ENCODE measurements at regions not wholly inside any gene's neighbourhood (a gene's known extent, or its start where the extent isn't known, plus 50 kb on each side); places are given as distances from the start of the nearest gene placed in this dataset.

GRCh38 chr14:47863441-47863840 lies 188.0 kb upstream of the MDGA2 start (continued):
- no peak for TF ChIP-seq PRDM2 (tag by site-specific recombination; IDR thresholded peaks at IDR 0.05; ENCODE audit: borderline replicate concordance)
- TF ChIP-seq ZNF768 (tag by site-specific recombination; IDR thresholded peaks at IDR 0.05): no peak
- no peak for TF ChIP-seq KLF9 (tag by site-specific recombination; IDR thresholded peaks at IDR 0.05; ENCODE audit: low read depth)
- TF ChIP-seq GLI4 (tag by site-specific recombination; IDR thresholded peaks at IDR 0.05): no peak
- TF ChIP-seq ZNF518A (tag by site-specific recombination; conservative IDR thresholded peaks at IDR 0.05; ENCODE audit: low read depth): no peak
- no peak for TF ChIP-seq ZNF138 (tag by site-specific recombination; IDR thresholded peaks at IDR 0.05; ENCODE audit: borderline replicate concordance)

GRCh38 chr14:47857646-47858045 lies 182.2 kb upstream of the MDGA2 start:
- Histone ChIP-seq H3K36me3 (ENCODE audit: control insufficient read depth in 2 of 2, insufficient read depth in 1 of 2, low read length in 2 of 2) (no peaks in the 10 kb centered on the region), H3K9me3 (ENCODE audit: control insufficient read depth, insufficient read depth, low read depth, low read length) (no peaks in the 10 kb centered on the region)
- TF ChIP-seq ZNF221 (tag by site-specific recombination; IDR thresholded peaks at IDR 0.05; ENCODE audit: borderline replicate concordance) (no peak), CTCF (tag by site-specific recombination; IDR thresholded peaks at IDR 0.05) (no peak), KLF9 (tag by site-specific recombination; IDR thresholded peaks at IDR 0.05; ENCODE audit: low read depth) (no peak), ZNF341 (tag by site-specific recombination; IDR thresholded peaks at IDR 0.05; ENCODE audit: low read depth) (no peak), ZNF660 (tag by site-specific recombination; IDR thresholded peaks at IDR 0.05) (no peak), ZNF549 (tag by site-specific recombination; IDR thresholded peaks at IDR 0.05) (no peak), ZNF776 (tag by site-specific recombination; IDR thresholded peaks at IDR 0.05; ENCODE audit: borderline replicate concordance) (no peak), ZNF274 (IDR thresholded peaks at IDR 0.05; ENCODE audit: low read length) (no peak), ZNF274 (tag by site-specific recombination; IDR thresholded peaks at IDR 0.05; ENCODE audit: borderline replicate concordance) (no peak), ZNF404 (tag by site-specific recombination; IDR thresholded peaks at IDR 0.05) (no peak), ZNF747 (tag by site-specific recombination; IDR thresholded peaks at IDR 0.05) (no peak), ZNF785 (tag by site-specific recombination; IDR thresholded peaks at IDR 0.05) (no peak), ZNF692 (tag by site-specific recombination; IDR thresholded peaks at IDR 0.05) (no peak), ZNF843 (tag by site-specific recombination; IDR thresholded peaks at IDR 0.05) (no peak), ZNF521 (tag by site-specific recombination; IDR thresholded peaks at IDR 0.05) (no peak), ZNF585B (tag by site-specific recombination; IDR thresholded peaks at IDR 0.05) (no peak), HOXD13 (CRISPR knock-in tag; IDR thresholded peaks at IDR 0.05; ENCODE audit: borderline replicate concordance) (no peak), ZFP69B (tag by site-specific recombination; IDR thresholded peaks at IDR 0.05) (no peak), TCF7L2 (IDR thresholded peaks at IDR 0.05; ENCODE audit: borderline replicate concordance, low read depth, low read length) (no peak)

More at GRCh38 chr14:47857646-47858045, 182.2 kb upstream of the MDGA2 start:
- Histone ChIP-seq H3K4me3 (ENCODE audit: low read depth, low read length) (no peak overlapping the region), H3K4me1 (ENCODE audit: control insufficient read depth, insufficient read depth, low read length) (no peaks in the 10 kb centered on the region), H3K27ac (ENCODE audit: extremely low read depth, low read depth, low read length) (no peak overlapping the region)
- POLR2A ChIA-PET: no interaction called here
- CTCF ChIA-PET: no interaction called here
